ENCODE measurements at regions not wholly inside any gene's neighbourhood (a gene's known extent, or its start where the extent isn't known, plus 50 kb on each side); places are given as distances from the start of the nearest gene placed in this dataset.

- DNase-seq: no peak
- TF ChIP-seq GATA1 (IDR thresholded peaks at IDR 0.05; ENCODE audit: low read depth, low read length) (no peak), POLR2A (IDR thresholded peaks at IDR 0.05; ENCODE audit: low read length) (no peak)
Measured at GRCh38 chr4:177605252-177605651, 163.0 kb upstream of the AGA start.

GRCh38 chr4:177607111-177607573 is 164.9 kb upstream of the AGA start:
- no peak for DNase-seq
- no peak for TF ChIP-seq POLR2A (IDR thresholded peaks at IDR 0.05; ENCODE audit: low read length)
- no peak for TF ChIP-seq GATA1 (IDR thresholded peaks at IDR 0.05; ENCODE audit: low read depth, low read length)

GRCh38 chr4:177611974-177612664 is 169.9 kb upstream of the AGA start:
- DNase-seq: no peak

GRCh38 chr4:177612684-177613083 is 170.4 kb upstream of the AGA start:
- DNase-seq: no peak
- TF ChIP-seq GATA1 (IDR thresholded peaks at IDR 0.05; ENCODE audit: low read depth, low read length) (no peak), POLR2A (IDR thresholded peaks at IDR 0.05; ENCODE audit: low read length) (no peak)

More at GRCh38 chr4:177611974-177612664, 169.9 kb upstream of the AGA start:
- TF ChIP-seq GATA1 (IDR thresholded peaks at IDR 0.05; ENCODE audit: low read depth, low read length) (no peak), POLR2A (IDR thresholded peaks at IDR 0.05; ENCODE audit: low read length) (no peak)

- TF ChIP-seq POLR2A (IDR thresholded peaks at IDR 0.05; ENCODE audit: low read length) (no peak), GATA1 (IDR thresholded peaks at IDR 0.05; ENCODE audit: low read depth, low read length) (no peak)
- no peak for DNase-seq
Measured at GRCh38 chr4:177632481-177632880, 190.2 kb upstream of the AGA start.

GRCh38 chr4:177638871-177639270 is 196.6 kb upstream of the AGA start:
- no peak for DNase-seq
- TF ChIP-seq GATA1 (IDR thresholded peaks at IDR 0.05; ENCODE audit: low read depth, low read length): no peak
- TF ChIP-seq POLR2A (IDR thresholded peaks at IDR 0.05; ENCODE audit: low read length): no peak

- DNase-seq: no peak
Measured at GRCh38 chr4:177640864-177641263, 198.6 kb upstream of the AGA start.

GRCh38 chr4:177660223-177660622 is 218.0 kb upstream of the AGA start:
- DNase-seq: no peak
- TF ChIP-seq POLR2A (IDR thresholded peaks at IDR 0.05; ENCODE audit: low read length): no peak
- no peak for TF ChIP-seq GATA1 (IDR thresholded peaks at IDR 0.05; ENCODE audit: low read depth, low read length)

More at GRCh38 chr4:177640864-177641263, 198.6 kb upstream of the AGA start:
- TF ChIP-seq GATA1 (IDR thresholded peaks at IDR 0.05; ENCODE audit: low read depth, low read length) (no peak), POLR2A (IDR thresholded peaks at IDR 0.05; ENCODE audit: low read length) (no peak)

- no peak for TF ChIP-seq POLR2A (IDR thresholded peaks at IDR 0.05; ENCODE audit: low read length)
- no peak for TF ChIP-seq GATA1 (IDR thresholded peaks at IDR 0.05; ENCODE audit: low read depth, low read length)
Measured at GRCh38 chr4:177667687-177668086, 225.4 kb upstream of the AGA start.

GRCh38 chr4:177671387-177671786 is 229.2 kb upstream of the AGA start:
- TF ChIP-seq POLR2A (IDR thresholded peaks at IDR 0.05; ENCODE audit: low read length) (no peak), GATA1 (IDR thresholded peaks at IDR 0.05; ENCODE audit: low read depth, low read length) (no peak)
- DNase-seq: no peak

More at GRCh38 chr4:177667687-177668086, 225.4 kb upstream of the AGA start:
- no peak for DNase-seq

GRCh38 chr4:177671845-177672244 is 229.6 kb upstream of the AGA start:
- no peak for DNase-seq
- TF ChIP-seq POLR2A (IDR thresholded peaks at IDR 0.05; ENCODE audit: low read length): no peak
- no peak for TF ChIP-seq GATA1 (IDR thresholded peaks at IDR 0.05; ENCODE audit: low read depth, low read length)

- TF ChIP-seq GATA1 (IDR thresholded peaks at IDR 0.05; ENCODE audit: low read depth, low read length): no peak
- no peak for TF ChIP-seq POLR2A (IDR thresholded peaks at IDR 0.05; ENCODE audit: low read length)
- DNase-seq: no peak
Measured at GRCh38 chr4:177673985-177674489, 231.8 kb upstream of the AGA start.

- no peak for TF ChIP-seq POLR2A (IDR thresholded peaks at IDR 0.05; ENCODE audit: low read length)
- no peak for TF ChIP-seq GATA1 (IDR thresholded peaks at IDR 0.05; ENCODE audit: low read depth, low read length)
- no peak for DNase-seq
Measured at GRCh38 chr4:177680308-177680707, 238.1 kb upstream of the AGA start.

- TF ChIP-seq POLR2A (IDR thresholded peaks at IDR 0.05; ENCODE audit: low read length) (no peak), GATA1 (IDR thresholded peaks at IDR 0.05; ENCODE audit: low read depth, low read length) (no peak)
- DNase-seq: no peak
Measured at GRCh38 chr4:177681902-177682301, 239.7 kb upstream of the AGA start.

- no peak for DNase-seq
- TF ChIP-seq GATA1 (IDR thresholded peaks at IDR 0.05; ENCODE audit: low read depth, low read length) (no peak), POLR2A (IDR thresholded peaks at IDR 0.05; ENCODE audit: low read length) (no peak)
Measured at GRCh38 chr4:177687117-177687516, 244.9 kb upstream of the AGA start.

Data from erythroblast (primary cell).